ENCODE measurements at regions not wholly inside any gene's neighbourhood (a gene's known extent, or its start where the extent isn't known, plus 50 kb on each side); places are given as distances from the start of the nearest gene placed in this dataset.

DNA sequence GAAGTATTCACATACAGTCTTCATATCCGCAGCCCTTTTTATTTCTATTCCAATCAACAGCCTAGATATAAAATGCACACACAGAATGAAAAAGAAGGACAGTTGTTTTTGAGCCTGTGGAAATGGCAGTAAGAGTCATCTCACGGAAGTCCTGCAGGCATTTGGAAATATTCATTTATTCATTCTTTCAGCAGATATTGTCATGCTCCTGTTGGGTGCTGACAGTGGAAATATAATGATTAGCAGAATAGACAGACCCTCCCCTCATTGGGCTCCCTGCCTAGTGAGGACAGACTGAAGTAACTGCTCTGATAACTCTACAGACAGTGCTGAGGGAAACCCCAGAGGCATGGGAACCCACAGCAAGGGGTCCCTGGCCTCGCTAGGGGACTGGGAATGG, 392.3 kb downstream of the FOXO1 start:
- no peak for ATAC-seq
- H3K27ac Mint-ChIP-seq: no peak overlapping the region; the same call in 1 of the 2 replicates
- peaks cover 32% of the 10 kb centered on the region for H3K4me1 Mint-ChIP-seq
- ChIA-PET POLR2A (no interaction called here), CTCF (no interaction called here)
- H3K4me3 Mint-ChIP-seq: no peak overlapping the region
- H3K9me3 Mint-ChIP-seq: no peaks in the 10 kb centered on the region
- H3K27me3 Mint-ChIP-seq (ENCODE audit: low read depth): no peaks in the 10 kb centered on the region; the same call in 1 of the 2 replicates
- no peak for TF ChIP-seq JAZF1 (CRISPR knock-in tag; IDR thresholded peaks at IDR 0.05)
- no peak for TF ChIP-seq TEAD1 (CRISPR knock-in tag; IDR thresholded peaks at IDR 0.05)
- TF ChIP-seq ZNF219 (CRISPR knock-in tag; IDR thresholded peaks at IDR 0.05; ENCODE audit: borderline replicate concordance): no peak
- no peak for TF ChIP-seq CBFB (CRISPR knock-in tag; IDR thresholded peaks at IDR 0.05; ENCODE audit: low read depth)
- no peak for TF ChIP-seq GRHL2 (CRISPR knock-in tag; IDR thresholded peaks at IDR 0.05; ENCODE audit: insufficient replicate concordance, severe bottlenecking)
- no peak for TF ChIP-seq CREB1 (CRISPR knock-in tag; IDR thresholded peaks at IDR 0.05)
- TF ChIP-seq KAT7 (CRISPR knock-in tag; IDR thresholded peaks at IDR 0.05; ENCODE audit: borderline replicate concordance): no peak
- TF ChIP-seq, protein P1, sequence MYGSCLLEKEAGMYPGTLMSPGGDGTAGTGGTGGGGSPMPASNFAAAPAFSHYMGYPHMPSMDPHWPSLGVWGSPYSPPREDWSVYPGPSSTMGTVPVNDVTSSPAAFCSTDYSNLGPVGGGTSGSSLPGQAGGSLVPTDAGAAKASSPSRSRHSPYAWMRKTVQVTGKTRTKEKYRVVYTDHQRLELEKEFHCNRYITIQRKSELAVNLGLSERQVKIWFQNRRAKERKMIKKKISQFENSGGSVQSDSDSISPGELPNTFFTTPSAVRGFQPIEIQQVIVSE (CRISPR knock-in tag; IDR thresholded peaks at IDR 0.05; ENCODE audit: borderline replicate concordance): no peak
- TF ChIP-seq, protein P2, sequence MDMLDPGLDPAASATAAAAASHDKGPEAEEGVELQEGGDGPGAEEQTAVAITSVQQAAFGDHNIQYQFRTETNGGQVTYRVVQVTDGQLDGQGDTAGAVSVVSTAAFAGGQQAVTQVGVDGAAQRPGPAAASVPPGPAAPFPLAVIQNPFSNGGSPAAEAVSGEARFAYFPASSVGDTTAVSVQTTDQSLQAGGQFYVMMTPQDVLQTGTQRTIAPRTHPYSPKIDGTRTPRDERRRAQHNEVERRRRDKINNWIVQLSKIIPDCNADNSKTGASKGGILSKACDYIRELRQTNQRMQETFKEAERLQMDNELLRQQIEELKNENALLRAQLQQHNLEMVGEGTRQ (CRISPR knock-in tag; IDR thresholded peaks at IDR 0.05): no peak
- no peak for TF ChIP-seq HMGA2 (CRISPR knock-in tag; IDR thresholded peaks at IDR 0.05)
- TF ChIP-seq, protein P3, sequence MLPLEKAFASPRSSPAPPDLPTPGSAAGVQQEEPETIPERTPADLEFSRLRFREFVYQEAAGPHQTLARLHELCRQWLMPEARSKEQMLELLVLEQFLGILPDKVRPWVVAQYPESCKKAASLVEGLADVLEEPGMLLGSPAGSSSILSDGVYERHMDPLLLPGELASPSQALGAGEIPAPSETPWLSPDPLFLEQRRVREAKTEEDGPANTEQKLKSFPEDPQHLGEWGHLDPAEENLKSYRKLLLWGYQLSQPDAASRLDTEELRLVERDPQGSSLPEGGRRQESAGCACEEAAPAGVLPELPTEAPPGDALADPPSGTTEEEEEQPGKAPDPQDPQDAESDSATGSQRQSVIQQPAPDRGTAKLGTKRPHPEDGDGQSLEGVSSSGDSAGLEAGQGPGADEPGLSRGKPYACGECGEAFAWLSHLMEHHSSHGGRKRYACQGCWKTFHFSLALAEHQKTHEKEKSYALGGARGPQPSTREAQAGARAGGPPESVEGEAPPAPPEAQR (CRISPR knock-in tag; IDR thresholded peaks at IDR 0.05): no peak
- TF ChIP-seq, protein P4, sequence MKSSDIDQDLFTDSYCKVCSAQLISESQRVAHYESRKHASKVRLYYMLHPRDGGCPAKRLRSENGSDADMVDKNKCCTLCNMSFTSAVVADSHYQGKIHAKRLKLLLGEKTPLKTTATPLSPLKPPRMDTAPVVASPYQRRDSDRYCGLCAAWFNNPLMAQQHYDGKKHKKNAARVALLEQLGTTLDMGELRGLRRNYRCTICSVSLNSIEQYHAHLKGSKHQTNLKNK (CRISPR knock-in tag; IDR thresholded peaks at IDR 0.05): no peak
- no peak for TF ChIP-seq NR2C2 (CRISPR knock-in tag; IDR thresholded peaks at IDR 0.05)
- no peak for TF ChIP-seq RORB (CRISPR knock-in tag; IDR thresholded peaks at IDR 0.05)
- no peak for DNase-seq (ENCODE audit: low spot score)
- H3K36me3 Mint-ChIP-seq: no peaks in the 10 kb centered on the region

DNA sequence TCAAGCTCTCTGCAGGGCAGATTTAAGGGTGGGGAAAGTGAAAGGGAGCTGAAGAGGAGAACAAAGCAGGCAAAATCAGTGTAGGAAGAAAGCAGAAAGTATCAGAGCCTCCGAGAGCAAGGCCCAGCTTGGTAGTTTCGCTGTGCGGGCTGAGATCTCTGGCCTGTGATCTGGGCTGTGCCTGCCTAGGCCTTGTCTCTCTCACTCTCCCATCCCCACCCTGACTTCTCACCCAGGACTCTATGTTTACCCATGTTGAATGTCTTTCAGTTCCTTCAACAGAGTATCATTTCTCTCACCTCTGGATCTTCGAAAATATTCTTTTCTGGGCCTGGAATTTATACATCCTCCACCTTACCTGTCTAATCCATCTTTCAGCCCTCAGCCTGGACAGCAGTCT, 391.3 kb downstream of the FOXO1 start:
- DNase-seq (ENCODE audit: low spot score) (no peak), ATAC-seq (no peak)
- CTCF ChIA-PET: no interaction called here
- no peaks in the 10 kb centered on the region; the same call in 1 of the 2 replicates for H3K27me3 Mint-ChIP-seq (ENCODE audit: low read depth)
- peaks cover 32% of the 10 kb centered on the region for H3K4me1 Mint-ChIP-seq
- no peak overlapping the region for H3K4me3 Mint-ChIP-seq
- TF ChIP-seq ELF4 (CRISPR knock-in tag; IDR thresholded peaks at IDR 0.05; ENCODE audit: low read depth): no peak
- no peak for TF ChIP-seq SOX15 (CRISPR knock-in tag; IDR thresholded peaks at IDR 0.05)
- TF ChIP-seq, protein P5, sequence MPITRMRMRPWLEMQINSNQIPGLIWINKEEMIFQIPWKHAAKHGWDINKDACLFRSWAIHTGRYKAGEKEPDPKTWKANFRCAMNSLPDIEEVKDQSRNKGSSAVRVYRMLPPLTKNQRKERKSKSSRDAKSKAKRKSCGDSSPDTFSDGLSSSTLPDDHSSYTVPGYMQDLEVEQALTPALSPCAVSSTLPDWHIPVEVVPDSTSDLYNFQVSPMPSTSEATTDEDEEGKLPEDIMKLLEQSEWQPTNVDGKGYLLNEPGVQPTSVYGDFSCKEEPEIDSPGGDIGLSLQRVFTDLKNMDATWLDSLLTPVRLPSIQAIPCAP (CRISPR knock-in tag; IDR thresholded peaks at IDR 0.05): no peak
- no peak for TF ChIP-seq CBFB (CRISPR knock-in tag; IDR thresholded peaks at IDR 0.05; ENCODE audit: low read depth)
- TF ChIP-seq, protein P6, sequence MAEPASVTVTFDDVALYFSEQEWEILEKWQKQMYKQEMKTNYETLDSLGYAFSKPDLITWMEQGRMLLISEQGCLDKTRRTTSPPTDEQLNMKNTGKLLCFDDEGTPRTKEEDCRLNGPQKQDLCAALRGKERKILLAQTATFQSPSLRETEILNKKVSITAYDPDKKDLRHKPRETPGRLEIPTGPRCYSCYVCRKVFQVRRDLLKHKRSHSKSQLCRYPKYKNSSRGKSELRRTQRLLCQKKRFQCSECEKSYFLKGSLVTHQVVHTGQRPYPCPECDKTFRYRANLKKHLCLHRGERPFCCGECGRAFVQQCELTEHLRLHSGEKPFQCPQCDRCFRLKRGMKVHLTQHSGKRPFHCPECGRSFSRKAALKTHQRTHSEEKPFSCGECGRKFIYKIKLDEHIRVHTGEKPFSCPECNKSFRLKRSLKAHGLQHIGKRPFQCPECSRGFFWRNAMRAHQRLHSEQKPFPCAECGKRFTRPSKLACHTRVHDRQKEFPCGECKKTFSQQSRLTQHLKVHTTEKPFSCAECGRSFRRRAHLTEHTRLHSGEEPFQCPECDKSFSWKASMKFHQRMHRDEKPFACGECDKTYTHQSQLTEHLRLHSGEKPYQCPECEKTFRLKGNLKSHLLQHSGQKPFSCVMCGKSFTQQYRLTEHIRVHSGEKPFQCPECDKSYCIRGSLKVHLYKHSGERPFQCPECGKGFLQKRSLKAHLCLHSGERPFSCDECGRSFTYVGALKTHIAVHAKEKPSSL (CRISPR knock-in tag; conservative IDR thresholded peaks at IDR 0.05): no peak
- no peak for TF ChIP-seq TEAD4 (CRISPR knock-in tag; IDR thresholded peaks at IDR 0.05)
- TF ChIP-seq GTF2I (CRISPR knock-in tag; conservative IDR thresholded peaks at IDR 0.05): no peak
- TF ChIP-seq, protein P4 (CRISPR knock-in tag; IDR thresholded peaks at IDR 0.05): no peak
- no peak for TF ChIP-seq SMAD4 (CRISPR knock-in tag; IDR thresholded peaks at IDR 0.05)
- TF ChIP-seq TCF7 (CRISPR knock-in tag; IDR thresholded peaks at IDR 0.05; ENCODE audit: low read depth): no peak
- TF ChIP-seq, protein P7, sequence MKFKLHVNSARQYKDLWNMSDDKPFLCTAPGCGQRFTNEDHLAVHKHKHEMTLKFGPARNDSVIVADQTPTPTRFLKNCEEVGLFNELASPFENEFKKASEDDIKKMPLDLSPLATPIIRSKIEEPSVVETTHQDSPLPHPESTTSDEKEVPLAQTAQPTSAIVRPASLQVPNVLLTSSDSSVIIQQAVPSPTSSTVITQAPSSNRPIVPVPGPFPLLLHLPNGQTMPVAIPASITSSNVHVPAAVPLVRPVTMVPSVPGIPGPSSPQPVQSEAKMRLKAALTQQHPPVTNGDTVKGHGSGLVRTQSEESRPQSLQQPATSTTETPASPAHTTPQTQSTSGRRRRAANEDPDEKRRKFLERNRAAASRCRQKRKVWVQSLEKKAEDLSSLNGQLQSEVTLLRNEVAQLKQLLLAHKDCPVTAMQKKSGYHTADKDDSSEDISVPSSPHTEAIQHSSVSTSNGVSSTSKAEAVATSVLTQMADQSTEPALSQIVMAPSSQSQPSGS (CRISPR knock-in tag; IDR thresholded peaks at IDR 0.05; ENCODE audit: borderline replicate concordance, low read depth): no peak
- no peak for TF ChIP-seq ZNF396 (CRISPR knock-in tag; IDR thresholded peaks at IDR 0.05; ENCODE audit: borderline replicate concordance)
- no peak overlapping the region for H3K27ac Mint-ChIP-seq
- POLR2A ChIA-PET: no interaction called here
- H3K9me3 Mint-ChIP-seq: no peaks in the 10 kb centered on the region
- H3K36me3 Mint-ChIP-seq: no peaks in the 10 kb centered on the region
